ENCODE measurements at regions not wholly inside any gene's neighbourhood (a gene's known extent, or its start where the extent isn't known, plus 50 kb on each side); places are given as distances from the start of the nearest gene placed in this dataset.
"Not testable (repeated sequence)": the region's sequence is repeated elsewhere in the genome, so short reads cannot be mapped to it uniquely, and the experiment has no call there.

DNA sequence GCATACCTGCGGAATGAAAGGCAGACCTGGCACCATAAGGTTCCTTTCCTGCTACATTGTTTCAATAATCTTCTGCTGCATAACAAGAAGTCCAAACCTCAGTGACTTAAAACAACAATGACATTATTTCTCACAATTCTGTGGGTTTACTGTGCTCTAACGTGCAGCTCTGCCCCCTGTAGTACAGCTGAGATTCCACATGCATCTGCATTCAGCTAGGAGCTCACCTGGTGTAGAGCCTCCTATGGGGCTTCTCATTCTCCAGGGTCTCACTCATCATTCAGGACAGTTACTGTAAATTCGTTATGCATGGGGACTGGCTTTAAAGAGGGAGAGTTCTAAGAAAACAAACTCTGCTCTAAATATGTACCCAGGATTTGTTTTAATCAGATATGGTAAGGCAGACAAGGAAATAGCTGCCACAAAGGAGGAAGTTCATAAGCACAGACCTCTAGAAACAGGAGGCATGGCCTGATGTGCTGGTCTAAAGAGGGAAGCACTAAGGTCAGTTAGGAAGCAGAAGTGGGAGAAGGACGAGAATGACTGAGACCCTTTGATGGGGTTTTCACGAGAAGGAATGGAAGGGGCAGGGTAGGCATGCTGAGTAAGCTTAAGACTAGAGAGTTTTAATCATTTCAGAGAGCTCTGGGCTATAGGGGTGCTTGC lies 347.0 kb downstream of the NEK10 start:
- no peak overlapping the region for H3K4me3 ChIP-seq (ENCODE audit: low read length)
- TF ChIP-seq, protein P1, sequence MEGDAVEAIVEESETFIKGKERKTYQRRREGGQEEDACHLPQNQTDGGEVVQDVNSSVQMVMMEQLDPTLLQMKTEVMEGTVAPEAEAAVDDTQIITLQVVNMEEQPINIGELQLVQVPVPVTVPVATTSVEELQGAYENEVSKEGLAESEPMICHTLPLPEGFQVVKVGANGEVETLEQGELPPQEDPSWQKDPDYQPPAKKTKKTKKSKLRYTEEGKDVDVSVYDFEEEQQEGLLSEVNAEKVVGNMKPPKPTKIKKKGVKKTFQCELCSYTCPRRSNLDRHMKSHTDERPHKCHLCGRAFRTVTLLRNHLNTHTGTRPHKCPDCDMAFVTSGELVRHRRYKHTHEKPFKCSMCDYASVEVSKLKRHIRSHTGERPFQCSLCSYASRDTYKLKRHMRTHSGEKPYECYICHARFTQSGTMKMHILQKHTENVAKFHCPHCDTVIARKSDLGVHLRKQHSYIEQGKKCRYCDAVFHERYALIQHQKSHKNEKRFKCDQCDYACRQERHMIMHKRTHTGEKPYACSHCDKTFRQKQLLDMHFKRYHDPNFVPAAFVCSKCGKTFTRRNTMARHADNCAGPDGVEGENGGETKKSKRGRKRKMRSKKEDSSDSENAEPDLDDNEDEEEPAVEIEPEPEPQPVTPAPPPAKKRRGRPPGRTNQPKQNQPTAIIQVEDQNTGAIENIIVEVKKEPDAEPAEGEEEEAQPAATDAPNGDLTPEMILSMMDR (IDR thresholded peaks at IDR 0.05; ENCODE audit: insufficient read depth, low read depth, low read length, missing control alignments): no peak
- no peak for DNase-seq (ENCODE audit: low read depth)

DNA sequence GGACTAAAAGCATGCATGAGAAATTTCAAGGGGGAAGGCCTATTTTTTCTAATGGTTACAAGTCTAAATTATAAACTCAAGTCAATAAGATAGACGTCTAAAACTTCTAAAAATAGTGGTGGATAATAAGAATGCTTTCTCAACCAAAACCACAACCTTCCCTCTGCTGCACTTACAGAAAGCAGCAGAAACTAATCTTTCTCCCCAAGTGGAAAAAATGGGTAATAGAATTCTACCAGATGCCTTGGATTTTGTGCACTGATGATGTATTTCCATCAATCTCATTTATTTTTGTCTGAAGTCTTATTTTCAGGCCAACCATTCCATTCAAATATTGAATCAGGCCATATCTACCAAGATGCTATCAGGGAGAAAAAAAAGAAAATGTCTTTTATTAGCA lies 344.7 kb downstream of the NEK10 start:
- no peak for DNase-seq (ENCODE audit: low read depth)
- TF ChIP-seq, protein P1 (IDR thresholded peaks at IDR 0.05; ENCODE audit: insufficient read depth, low read depth, low read length, missing control alignments): no peak
- H3K4me3 ChIP-seq (ENCODE audit: low read length): no peak overlapping the region

DNA sequence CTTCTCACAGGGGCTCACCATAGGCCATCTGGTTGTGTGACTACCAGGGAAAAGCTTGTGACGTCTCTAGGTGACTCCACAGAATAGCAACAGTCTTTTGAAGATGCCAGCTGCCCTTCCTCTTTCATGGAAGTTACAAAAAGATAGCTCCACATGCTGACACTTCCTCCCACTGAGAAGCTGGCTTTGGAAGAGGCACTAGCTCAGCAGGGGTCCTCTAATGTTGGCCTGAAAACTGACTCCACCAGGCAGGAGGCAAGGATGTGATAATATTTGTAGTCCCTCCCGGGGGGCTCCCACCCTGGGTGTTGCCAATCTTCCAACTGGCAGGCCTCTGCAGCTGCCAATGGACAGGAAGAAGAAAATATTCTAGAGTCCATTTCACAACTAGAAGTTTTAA lies 343.5 kb downstream of the NEK10 start:
- H3K4me3 ChIP-seq (ENCODE audit: low read length): no peak overlapping the region
- no peak for DNase-seq (ENCODE audit: low read depth)
- TF ChIP-seq, protein P1 (IDR thresholded peaks at IDR 0.05; ENCODE audit: insufficient read depth, low read depth, low read length, missing control alignments): no peak

DNA sequence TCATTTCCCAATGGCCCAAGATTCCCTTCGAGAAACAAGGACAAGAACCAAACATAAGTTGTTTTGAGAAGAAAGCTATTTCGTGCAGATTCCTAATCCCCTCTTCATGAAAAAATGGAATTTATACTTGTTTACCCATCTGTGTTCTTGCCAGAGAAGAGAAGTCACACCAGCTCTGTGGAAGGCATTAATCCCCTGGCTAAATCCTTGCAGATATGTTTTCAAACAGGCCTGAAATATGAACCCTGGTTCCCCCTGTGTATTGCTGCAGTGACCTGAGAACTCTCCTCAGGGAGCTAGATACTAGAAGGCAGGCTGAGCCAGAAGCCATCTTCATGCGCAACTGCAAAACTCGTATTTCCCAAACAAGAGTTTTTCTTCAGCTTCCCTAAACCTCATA lies 337.7 kb downstream of the NEK10 start:
- TF ChIP-seq, protein P1 (IDR thresholded peaks at IDR 0.05; ENCODE audit: insufficient read depth, low read depth, low read length, missing control alignments): no peak
- no peak for DNase-seq (ENCODE audit: low read depth)
- no peak overlapping the region for H3K4me3 ChIP-seq (ENCODE audit: low read length)

DNA sequence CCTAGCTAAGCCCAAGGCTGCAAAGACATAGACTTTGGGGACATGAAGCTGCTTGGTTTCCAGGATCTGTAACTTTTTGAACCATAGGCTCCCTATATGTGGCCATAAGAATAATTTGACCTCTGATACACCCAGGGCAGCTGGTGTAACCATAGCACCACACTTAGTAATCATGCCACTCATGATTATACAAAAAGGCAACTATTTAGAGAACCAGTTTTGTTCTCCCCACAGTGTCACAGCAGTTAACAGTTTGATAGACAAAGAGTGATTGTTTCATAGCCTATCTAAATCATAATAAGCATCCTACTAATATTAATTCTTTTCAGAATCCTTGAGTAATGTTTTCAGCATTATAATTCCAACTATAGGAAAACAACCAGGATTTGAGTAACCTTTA lies 334.9 kb downstream of the NEK10 start:
- H3K4me3 ChIP-seq (ENCODE audit: low read length): no peak overlapping the region
- TF ChIP-seq, protein P1 (IDR thresholded peaks at IDR 0.05; ENCODE audit: insufficient read depth, low read depth, low read length, missing control alignments): no peak
- no peak for DNase-seq (ENCODE audit: low read depth)

DNA sequence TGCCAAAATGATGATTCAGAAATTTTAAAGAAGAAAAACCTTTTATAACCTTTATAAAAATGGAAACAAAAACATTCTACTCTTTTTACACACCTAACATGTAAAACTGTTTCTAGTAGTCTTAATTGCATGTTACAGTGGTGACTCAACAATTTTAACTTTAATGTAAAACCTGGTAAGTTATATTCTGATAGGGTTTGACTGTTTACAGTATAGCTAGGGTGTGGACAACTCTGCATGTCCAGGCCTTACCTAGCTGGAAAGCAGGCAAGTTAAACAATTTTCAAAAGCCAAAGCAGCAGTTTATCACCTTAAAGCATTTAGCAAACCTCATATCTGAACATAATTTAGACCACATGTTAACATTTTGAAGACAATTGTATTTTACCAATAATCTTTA lies 328.5 kb downstream of the NEK10 start:
- peak; percentile 43 for DNase-seq (ENCODE audit: low read depth)
- H3K4me3 ChIP-seq (ENCODE audit: low read length): no peak overlapping the region
- TF ChIP-seq, protein P1 (IDR thresholded peaks at IDR 0.05; ENCODE audit: insufficient read depth, low read depth, low read length, missing control alignments): no peak

DNA sequence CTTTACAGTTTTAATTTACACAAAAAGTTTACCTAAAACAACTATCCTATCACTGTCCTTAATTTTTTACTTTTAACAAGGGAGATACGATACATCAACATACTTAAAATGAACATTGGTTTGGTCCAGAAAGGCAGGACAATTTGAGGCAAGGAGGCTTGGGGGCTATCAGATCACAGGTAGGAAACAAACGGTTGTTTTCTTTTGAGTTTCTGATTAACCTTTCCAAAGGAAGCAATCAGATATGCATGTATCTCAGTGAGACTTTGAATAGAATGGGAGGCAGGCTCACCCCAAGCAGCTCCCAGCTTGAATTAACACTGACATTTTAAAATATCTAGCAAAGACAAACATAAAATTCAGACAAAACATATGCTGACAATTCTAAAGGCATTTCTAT lies 326.6 kb downstream of the NEK10 start:
- not testable (repeated sequence) for H3K4me3 ChIP-seq (ENCODE audit: low read length); DNase-seq (ENCODE audit: low read depth)
